HG02678 (cell line): ENCODE measurements at regions not wholly inside any gene's neighbourhood (a gene's known extent, or its start where the extent isn't known, plus 50 kb on each side); places are given as distances from the start of the nearest gene placed in this dataset.
A peak's percentile ranks its signal among the peaks of the same experiment; 100 is the strongest.
"Not testable (repeated sequence)": the region's sequence is repeated elsewhere in the genome, so short reads cannot be mapped to it uniquely, and the experiment has no call there.

Experiments used
- ATAC-seq: cut with Tn5 transposase; IDR thresholded peaks from one replicate; pipeline ENCODE4 v1.9.1; 2021; ENCODE audit warnings: mild to moderate bottlenecking, moderate library complexity; ENCODE audit not compliant: unreplicated experiment

DNA sequence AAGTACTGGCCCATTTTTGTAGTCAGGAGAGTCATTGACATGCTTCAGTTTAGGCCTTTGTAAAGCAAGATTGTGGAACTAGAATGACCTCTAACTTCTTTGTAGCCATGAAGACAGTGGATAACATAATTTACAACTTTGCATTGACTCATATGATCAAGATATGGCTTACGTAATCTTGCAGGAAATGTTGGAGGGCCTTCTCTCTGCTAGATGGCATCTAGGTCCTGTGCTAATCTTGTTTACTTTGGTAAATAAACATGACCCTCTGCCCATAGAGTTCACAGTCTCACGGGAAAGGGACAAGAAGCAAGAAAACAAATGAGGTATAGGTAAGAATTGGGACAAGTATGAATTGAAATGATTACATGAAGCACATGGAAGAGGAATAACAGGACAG lies 355.2 kb upstream of the ARID1B start:
- no peak for ATAC-seq

DNA sequence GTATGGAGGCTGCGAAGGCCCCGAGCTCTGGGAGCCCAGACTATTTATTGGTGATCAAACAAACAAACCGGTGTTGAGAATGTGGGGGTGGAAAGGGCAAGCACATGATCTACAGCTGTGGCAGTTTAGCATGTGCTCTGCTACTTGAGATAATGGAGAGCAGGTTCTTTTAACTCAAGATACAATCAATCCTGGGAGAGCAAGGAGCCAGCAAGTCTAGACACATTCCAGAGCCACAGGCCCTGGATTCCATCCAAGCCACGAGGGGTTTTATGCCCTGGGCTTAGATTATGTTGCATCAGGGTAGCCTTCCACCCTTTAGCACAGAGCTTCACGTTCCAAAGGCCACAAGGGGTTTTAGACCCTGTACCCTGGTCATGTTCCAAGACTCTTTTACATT lies 355.9 kb upstream of the ARID1B start:
- not testable (repeated sequence) for ATAC-seq

DNA sequence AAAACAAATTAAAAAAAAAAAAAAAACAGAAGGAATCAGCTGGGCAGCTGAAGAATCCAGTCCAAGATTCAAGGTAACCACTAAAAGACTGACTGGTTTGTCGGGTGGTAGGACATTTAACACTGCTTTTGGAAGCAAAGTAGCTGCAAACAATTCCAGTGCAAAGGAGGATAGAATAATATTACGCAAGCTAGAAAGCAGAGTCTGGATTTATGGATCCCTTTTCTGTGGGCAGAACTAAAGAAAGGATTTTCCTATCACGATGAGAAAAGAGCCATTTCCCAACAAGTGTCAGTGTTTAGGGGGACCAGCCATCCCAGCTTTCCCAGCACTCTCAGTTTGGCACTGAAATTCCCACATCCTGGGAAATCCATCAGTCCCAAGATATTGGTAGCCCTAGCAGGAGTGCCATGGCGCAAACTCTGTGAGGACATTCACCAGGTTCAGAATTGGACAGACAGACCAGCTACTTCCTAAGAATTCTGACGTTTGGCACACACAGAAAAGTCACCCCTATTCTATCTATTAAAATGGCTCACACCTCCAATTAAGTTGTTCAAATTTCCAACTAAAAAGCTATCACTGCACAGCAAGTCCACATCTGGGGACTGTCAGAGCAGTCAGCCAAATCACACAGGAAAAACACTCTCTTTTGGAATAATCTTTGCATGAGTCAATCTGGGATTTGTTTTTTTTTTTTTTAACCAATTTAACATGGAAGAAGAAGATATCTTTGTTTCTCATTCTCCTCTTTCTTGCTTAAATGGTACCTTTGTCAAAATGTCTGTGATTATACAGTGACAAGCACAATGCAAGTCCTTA lies 356.8 kb upstream of the ARID1B start:
- no peak for ATAC-seq

DNA sequence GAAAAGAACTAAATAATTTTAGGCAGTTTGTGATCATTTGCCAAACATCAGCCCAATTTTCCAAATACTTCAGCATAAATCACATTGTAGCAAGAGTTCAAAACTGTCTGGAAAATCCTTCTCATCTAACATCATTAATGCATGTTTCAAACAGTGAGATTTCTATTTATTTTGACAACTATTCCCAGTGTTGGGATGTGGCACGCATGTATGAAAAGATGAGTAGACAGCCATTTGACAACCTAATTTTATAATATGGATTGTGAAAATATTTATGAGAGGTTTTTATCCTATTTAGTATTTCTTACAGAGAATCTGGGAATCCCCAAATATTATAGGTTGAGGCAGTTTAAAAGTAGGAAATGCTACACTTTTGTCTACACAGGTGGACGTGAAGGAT lies 357.6 kb upstream of the ARID1B start:
- no peak for ATAC-seq

DNA sequence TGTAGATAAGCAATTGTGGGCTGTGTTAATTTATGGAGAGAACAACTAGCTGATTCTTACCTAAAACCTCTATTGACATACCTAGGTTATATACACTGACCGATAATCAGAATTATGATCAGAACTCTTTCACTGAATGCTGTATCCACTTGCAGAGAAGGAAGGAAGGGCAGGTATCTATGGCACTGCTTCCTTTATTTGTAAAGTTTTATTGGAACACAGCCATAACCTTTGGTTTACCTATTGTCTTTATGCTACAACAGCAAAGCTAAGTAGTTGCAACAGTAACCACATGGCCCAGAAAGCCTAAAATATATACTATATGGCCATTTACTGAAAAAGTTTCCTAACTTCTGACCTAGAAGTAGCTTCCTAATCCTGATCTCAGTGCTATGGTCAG lies 358.9 kb upstream of the ARID1B start:
- no peak for ATAC-seq

DNA sequence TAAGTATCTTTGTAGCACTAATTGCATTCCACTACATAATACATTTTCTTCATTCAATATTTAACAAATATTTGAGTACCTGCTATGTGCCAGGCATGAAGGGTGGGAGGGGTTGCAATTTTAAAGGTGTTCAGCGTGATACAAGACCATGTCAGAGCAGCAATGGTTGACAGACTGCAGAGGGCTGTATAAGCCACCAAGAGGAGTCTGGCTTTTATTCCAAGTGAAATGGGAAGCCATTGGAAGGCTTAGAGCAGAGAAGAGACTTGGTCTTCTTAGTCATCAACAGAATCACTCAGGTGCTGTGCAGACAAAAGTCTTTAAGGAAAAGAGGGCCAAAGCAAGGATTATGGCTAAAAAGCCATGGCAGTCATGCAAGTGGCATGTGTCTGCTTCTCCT lies 360.8 kb upstream of the ARID1B start:
- no peak for ATAC-seq

DNA sequence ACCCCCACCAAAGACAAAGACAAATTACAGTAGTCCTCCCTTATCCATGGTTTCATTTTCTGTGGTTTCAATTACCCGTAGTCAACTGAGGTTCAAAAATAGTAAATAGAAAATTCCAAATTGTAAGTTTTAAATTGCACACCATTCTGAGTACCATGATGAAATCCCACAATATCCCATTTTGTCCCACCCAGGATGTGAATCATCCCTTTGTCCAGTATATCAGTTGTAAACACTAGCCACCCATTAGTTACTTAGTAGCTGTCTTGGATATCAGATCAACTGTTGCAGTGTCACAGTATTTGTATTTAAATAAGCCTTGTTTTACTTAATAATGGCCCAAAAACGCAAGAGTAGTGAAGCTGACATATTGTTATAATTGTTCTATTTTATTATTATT lies 364.0 kb upstream of the ARID1B start:
- no peak for ATAC-seq

DNA sequence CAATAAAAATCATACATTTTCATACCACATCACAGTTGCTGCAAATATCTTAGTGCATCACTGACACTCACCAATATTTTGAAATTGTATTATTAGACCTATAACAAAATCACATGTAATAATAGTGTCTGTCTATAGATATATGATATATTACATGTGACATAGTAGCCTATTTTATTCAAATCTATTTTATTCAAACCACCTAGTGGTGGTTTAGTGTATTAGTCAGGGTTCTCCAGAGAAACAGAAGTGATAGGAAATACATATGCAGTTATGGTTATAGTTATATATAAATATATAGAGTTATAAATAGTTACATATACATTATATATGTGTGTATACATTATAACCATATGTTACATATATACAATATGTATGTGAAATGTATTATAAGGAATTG lies 366.5 kb upstream of the ARID1B start:
- no peak for ATAC-seq

DNA sequence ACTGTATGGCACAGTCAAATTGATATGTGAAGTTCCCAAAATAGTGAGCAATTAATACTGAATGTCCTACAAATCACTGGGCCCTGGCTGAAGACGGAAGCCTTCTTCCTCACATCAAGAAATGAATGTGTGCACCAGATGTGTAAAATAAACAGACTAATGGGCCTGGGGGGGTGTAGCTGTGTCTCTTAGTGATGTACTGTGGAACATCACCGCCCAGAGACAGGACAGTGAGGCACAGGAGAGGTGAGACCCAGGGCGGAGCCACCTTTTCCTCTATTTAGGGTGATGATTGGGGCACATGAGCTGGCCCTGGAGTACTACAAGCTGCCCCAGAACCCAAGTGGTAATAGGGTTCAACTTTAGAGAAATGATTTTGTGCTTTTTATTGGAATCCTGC lies 368.5 kb upstream of the ARID1B start:
- no peak for ATAC-seq

DNA sequence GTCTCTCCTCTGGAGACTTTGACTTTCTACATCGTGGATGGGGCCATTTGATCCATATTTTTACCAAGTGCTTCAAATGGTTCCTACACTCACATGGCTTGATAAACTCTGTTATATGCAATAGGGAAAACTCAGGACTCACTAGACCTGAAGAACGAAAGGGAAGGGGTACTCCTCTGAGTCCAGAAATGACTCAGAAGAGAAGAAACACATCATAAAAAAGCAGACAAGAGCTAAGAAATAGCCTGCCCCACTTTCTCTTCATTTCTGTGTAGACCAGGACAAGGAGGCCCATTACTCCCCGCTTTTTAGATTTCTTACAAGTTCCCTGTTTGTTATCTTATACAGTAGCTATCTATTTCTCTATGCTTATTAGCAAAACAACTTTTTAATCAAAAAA lies 369.8 kb upstream of the ARID1B start:
- no peak for ATAC-seq

DNA sequence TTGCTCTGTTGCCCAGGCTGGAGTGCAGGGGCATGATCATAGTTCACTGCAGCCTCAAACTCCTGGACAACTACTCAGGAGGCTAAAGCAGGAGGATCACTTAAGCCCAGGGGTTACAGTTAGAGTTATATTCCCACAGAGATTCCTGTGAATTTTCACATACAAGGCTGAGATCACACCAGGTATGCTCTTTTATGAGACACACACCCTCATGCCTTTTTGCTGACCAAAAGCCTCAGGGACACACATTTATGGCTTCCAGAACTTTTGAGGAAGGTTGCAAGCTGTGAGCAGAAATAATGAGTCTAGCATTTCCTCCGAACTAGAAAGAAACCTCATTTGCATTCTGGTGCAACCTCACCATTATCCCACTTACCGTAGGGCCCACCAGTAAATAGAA lies 370.5 kb upstream of the ARID1B start:
- no peak for ATAC-seq

DNA sequence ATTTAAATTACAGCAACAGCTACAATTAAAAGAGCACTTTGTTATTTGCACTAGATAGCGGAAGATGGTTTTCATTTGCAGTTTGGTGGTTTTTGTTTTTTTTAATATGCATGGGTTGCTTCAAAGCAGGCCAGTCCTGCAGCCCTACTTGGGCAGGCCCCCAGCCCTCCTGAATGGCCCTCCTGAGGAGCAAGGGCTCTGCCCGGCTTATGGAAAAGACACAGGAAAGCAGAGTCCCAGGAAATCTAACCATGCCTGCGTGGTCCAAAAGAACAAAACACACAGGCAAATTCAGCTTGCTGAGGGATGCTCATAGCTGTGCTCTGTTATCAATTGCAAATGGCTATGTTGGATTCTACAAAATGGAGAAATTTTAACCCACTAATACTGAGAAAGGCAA lies 371.1 kb upstream of the ARID1B start:
- no peak for ATAC-seq

DNA sequence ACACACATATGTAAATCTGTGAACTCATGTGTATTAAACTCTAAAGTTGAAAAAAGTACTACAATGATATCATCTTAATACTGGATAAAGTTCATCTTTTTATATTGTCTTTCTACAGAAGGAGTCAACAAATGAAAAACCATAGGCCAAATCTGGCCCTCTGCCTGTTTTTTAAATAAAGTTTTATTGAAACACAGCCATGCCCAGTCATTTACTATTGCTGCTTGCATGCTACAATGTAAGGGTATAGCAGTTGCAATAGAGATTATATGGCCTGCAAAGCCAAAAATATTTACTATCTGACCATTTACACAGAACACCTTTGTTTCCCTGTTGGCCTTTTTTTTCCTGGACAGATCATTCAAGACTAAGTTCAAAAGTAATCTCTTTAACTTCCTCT lies 374.6 kb upstream of the ARID1B start:
- no peak for ATAC-seq

DNA sequence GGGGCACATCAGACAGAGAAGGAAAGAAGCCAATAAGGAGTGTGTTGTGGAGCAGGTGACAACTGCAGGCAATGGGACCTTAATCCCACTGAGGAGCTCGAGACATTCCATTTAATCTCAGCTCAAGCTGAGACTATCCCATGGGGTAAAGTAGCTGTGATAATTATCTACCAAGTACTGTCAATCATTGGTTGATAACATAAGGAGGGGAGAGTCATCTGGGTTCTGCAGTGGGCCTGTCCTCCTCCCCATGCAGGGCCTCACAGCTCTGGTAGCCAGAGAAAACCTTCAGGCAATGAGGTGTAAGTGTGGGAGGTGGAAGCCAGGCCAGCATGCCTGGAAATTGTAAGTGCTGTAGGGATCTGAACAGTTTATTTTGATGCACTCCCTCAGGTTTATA lies 375.0 kb upstream of the ARID1B start:
- no peak for ATAC-seq

DNA sequence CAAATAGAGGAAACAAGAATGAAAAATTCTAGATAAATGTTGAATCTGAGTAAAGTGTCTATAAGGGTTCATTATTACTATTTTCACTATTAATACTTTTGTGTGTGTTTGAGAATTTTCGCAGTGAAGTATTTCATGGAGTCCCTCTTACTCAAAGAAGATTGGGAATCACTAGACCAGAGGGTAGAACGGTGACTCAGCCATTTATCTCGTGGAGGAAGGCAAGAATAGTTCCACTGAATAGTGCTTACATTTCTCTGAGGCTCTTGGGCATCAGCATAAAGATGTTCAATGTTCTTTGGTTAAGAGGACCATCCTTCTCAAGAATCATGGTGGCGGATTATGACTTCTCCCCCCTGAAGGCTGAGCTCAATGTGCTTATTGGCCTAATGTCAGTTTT lies 376.7 kb upstream of the ARID1B start:
- no peak for ATAC-seq

DNA sequence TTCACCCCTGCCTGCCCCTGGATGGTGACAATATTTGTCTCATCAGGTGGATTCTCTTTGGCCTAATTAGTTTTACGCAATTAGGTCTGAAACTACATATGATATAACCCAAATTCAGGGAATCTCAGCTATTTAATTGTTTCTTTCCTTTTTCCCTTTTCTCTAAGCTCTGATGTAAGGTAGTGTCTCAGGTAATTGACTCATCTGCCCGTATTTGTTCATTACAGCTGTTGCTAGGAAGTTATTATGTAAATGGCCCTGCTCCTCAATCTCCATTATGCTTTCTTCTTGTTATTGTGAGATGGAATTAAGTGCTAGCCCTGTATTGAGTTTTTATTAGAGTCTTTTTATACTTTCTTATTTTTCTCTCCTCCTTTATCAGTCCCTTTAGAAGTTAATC lies 378.2 kb upstream of the ARID1B start:
- ATAC-seq = no peak

DNA sequence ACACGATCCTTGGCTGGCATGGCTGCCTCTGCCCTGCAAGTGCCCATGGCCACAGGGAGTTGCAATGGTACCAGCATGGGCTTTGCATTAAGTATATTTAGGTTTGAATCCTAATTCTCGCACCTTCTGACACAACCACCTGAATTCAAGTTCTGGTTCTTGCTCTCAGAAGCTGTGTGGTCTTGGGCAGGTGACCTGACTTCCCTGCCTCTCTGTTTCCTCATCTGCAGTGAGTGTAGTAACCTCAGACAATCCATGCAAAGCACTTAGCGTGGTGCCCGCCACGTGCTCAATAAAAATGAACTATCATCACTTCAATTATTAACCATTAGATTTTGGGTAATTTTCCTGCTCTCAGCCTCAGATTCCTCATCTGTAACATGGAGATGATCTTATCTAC lies 378.8 kb upstream of the ARID1B start:
- no peak for ATAC-seq

DNA sequence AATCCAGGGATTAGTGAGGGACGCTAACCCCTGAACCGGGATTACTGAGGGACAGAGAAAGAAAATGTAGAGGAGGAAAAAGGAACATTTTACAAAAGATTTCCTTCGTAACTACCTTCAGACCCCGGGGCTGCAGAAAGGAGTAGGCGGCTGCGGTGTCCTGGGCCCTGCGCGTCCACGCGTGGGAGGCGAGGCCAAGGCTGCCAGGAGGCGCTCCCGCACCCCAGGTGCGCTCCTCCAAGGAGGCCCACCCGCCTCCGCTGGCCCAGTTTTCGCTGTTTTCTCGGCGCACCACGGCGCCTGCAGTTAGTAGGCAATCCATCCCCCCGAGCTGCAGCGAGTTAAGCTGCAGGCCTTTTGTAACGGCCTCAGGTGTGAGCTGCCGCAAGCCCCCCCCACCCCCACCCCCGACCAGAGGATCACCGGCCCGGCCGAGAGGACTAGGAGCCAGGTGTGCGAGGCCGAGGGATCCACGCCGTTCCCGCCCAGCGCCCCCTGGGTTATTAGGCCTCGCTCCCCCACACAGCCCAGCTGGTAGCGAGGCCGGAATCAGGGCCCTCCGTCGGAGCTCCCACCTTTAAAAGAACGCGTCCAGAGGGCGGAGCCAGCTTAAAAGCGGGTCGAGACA lies 380.3 kb upstream of the ARID1B start:
- ATAC-seq = no peak

DNA sequence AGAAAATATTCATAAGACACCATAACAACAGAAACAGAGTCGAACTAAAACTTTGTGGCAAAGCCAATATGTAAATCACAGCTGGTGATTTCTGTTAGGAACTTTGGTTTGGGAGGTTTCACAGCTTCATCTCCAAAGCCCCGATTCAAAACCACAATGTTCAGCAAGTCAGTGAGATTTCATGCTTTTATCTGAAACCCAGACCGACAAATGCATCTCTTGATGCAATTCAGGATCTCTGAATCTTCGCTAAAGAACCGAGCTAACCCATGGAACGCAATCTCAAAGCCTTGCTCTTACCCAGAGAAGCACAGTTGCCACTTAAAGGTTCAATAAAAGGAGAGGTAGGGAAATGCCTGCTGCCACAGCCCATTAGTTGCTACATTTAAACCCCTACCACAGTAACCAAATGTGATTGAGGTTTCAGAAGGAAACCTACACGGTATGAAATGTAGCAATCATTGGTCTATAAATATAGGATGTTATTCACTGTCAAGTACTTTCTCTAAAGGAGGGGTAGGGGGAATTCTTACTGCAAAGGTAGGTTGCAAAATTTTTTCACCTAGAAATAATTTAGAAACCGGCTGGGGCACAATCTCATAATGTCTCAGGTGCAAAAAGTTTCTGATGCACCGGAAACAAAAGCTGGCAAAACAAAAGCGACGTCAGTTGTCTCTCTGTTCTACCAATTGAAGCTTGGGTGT lies 381.0 kb upstream of the ARID1B start:
- ATAC-seq = peak; percentile 53

DNA sequence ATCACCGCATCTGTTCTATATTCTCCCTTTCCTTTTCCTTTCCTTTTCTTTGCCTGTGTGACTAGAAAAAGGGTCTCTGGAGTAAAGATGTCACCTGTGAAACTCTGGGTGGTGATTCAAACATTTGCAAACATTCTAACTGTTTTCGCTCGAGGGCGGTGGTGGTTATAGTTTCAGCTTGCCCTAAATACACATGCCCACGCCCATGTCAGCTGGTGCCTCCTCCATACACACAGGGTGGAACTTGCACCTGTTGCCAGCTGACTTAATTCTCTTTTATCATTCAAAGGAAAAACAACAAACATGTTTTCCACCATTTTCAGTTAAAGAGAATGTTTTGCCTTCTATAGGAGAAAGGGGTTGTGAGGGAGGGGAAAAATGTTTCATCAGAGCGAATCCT lies 381.9 kb upstream of the ARID1B start:
- peak; percentile 71 for ATAC-seq

DNA sequence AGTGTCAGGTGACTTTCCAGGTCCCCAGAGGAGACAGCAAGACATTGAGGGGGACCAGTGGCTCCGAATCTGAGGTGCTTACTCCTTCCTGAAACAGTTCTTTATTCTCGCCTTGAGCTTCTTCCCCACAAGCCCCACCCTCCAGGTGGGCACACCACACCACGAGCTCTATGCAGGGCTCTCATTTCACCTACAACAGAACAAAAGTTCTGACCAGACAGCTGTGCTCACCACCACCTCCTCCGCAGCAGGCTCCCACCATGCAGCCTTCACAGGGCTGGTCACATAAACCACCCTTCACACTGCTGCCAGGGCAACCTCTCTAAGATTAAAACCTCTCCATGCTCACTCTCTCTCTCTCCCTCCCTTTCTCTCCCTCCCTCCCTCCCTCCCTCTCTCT lies 384.5 kb upstream of the ARID1B start:
- no peak for ATAC-seq

DNA sequence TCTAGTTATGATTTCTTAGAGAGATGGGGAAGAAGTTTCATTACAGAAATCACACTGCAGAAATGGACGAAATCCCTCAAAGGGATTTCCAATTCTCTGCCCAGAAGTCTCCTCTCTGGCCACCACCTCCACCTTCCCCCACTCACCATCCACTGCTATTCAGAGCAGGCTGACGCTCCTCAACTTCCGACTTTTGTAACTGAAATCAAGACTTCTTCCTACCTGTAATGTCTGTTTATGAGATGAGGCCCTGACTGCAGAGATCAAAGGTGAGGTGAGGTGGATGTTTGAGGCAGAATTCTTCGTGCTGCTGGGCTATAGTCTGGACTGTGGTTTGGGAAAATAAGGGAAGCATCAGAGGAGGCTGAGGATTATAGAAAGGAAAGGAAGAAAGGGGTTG lies 385.2 kb upstream of the ARID1B start:
- no peak for ATAC-seq
